Astrocyte of the cerebellum (primary cell): ENCODE measurements at regions not wholly inside any gene's neighbourhood (a gene's known extent, or its start where the extent isn't known, plus 50 kb on each side); places are given as distances from the start of the nearest gene placed in this dataset.
"Not testable (repeated sequence)": the region's sequence is repeated elsewhere in the genome, so short reads cannot be mapped to it uniquely, and the experiment has no call there.

Experiments used
- DNase-seq: peaks from one replicate; pipeline ENCODE4 v3.0.0-alpha.2; 2011; ENCODE audit warnings: low read depth
- H3K4me3 ChIP-seq: 2 replicates; pipeline ENCODE4 v1.5.1; 2011; ENCODE audit warnings: mild to moderate bottlenecking, low read depth, low read length, moderate library complexity
- CTCF ChIP-seq: IDR thresholded peaks from 2 replicates; pipeline ENCODE4 v1.5.1; 2012; ENCODE audit warnings: low read length, low read depth, moderate library complexity, mild to moderate bottlenecking; ENCODE audit errors: missing control alignments
- in situ Hi-C: cut with HindIII; loops from 2 replicates; pipeline ENCODE4 v1.10.0; 2017; ENCODE audit warnings: low sequenced_read_pairs

GRCh38 chr13:89407357-89407756 is 1736.2 kb downstream of the SLITRK5 start:
- TF ChIP-seq CTCF, result no peak
- H3K4me3 ChIP-seq, result no peak overlapping the region
- no peak for DNase-seq
- in situ Hi-C loops, result no loop called here

DNA sequence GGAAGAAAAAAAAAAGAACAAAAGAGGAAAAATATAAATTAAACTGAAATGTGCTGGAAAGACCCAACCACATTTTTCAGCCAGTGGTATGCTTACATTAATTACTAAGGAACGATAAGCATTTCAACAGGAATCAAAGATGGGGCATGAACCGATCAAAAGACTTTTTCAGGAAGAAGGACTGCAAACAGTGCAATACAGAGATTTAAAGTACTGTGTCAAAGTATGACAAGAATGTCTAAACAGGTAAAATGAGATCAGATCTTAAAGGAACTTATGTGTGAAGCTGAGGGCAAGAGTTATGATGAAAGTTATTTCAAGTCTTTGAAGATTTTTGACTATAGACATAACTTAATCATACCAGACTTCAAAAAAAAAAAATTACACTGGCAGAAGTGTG is 1761.8 kb downstream of the SLITRK5 start:
- in situ Hi-C loops, result no loop called here
- DNase-seq, result no peak
- no peak for TF ChIP-seq CTCF
- H3K4me3 ChIP-seq, result no peak overlapping the region

- in situ Hi-C loops, H3K4me3 ChIP-seq, DNase-seq: not testable (repeated sequence)
These were observed 1763.5 kb downstream of the SLITRK5 start for GRCh38 chr13:89434624-89435023.

GRCh38 chr13:89454681-89455080 is 1783.5 kb downstream of the SLITRK5 start:
- in situ Hi-C loops, result no loop called here
- TF ChIP-seq CTCF, result no peak

DNA sequence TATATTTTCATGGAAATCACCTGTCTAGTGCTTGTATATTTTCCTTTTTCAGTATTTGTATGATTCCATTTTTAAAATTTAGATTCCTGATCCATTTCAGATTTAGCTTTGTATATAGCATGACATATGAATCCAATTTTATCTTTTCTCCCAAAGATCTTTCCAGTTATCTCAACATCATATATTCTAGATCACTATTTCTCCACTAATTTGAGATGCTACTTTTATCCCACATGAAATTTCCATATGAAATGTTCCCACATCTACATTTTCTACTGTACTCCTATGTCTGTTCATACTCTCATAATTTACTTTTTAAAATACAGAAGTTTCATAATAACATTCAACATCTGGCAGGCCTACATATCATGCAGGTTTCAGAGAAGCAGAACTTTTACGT is 1784.1 kb downstream of the SLITRK5 start:
- in situ Hi-C loops, result no loop called here
- no peak for DNase-seq
- H3K4me3 ChIP-seq, result no peak overlapping the region
- no peak for TF ChIP-seq CTCF

More at GRCh38 chr13:89454681-89455080, 1783.5 kb downstream of the SLITRK5 start:
- no peak for DNase-seq
- H3K4me3 ChIP-seq, result no peak overlapping the region

DNA sequence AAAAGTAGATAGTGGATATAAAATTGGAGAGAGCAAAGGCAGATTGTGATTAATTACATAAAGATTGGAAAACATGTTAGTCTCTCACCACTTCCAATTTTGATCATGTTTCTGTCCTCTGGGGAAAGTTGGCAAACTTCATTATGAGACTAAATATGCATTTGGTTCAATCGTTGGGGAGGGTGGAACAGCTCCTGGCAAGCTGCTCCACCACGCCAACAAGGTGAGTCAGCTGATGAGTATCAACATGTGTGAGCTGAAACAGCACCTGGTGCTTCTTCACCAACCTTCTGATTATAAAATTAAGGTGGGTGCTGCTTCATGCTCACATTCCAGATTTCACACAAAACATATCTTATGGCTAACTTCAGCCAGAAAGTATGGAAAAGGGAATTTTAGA is 1784.6 kb downstream of the SLITRK5 start:
- in situ Hi-C loops, result no loop called here
- no peak overlapping the region for H3K4me3 ChIP-seq
- no peak for DNase-seq
- TF ChIP-seq CTCF, result no peak

DNA sequence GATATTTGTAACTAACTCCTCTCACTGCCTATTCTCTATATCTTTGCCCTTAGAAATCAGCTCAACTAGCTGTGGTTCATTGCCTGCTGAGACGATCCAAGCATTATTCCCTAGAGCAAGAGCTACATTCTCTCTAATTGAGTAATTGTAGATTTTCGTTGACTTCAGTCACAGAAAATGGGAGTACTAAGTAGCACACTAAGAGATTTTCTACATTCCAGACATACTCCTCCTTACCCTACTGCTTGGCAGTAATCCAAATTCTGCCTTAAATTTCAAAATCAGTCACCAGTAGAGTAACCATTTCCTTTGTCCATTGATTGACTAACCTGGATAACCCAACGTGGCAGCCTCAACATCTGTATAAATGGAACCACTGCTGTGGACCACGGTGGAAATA is 1786.8 kb downstream of the SLITRK5 start:
- in situ Hi-C loops, result no loop called here
- H3K4me3 ChIP-seq, result no peak overlapping the region
- peak; percentile 81 for DNase-seq
- no peak for TF ChIP-seq CTCF
